NT2/D1 (cell line): ENCODE measurements at regions not wholly inside any gene's neighbourhood (a gene's known extent, or its start where the extent isn't known, plus 50 kb on each side); places are given as distances from the start of the nearest gene placed in this dataset.
"Not testable (repeated sequence)": the region's sequence is repeated elsewhere in the genome, so short reads cannot be mapped to it uniquely, and the experiment has no call there.

Source experiments
- DNase-seq: peaks from one replicate; pipeline ENCODE4 v3.0.0-alpha.2; 2011; ENCODE audit warnings: low read depth, low spot score
- H3K27me3 ChIP-seq: 2 replicates; pipeline ENCODE4 v1.6.0; 2011; ENCODE audit warnings: mild to moderate bottlenecking; ENCODE audit not compliant: insufficient read length, insufficient read depth
- H3K36me3 ChIP-seq: 2 replicates; pipeline ENCODE4 v1.6.1; 2011; ENCODE audit warnings: mild to moderate bottlenecking, low read length, mixed read lengths; ENCODE audit not compliant: insufficient read depth, insufficient read length
- H3K4me1 ChIP-seq: 2 replicates; pipeline ENCODE4 v1.5.1; 2011; ENCODE audit not compliant: insufficient read depth, insufficient read length
- H3K4me3 ChIP-seq: 2 replicates; pipeline ENCODE4 v1.5.1; 2011; ENCODE audit warnings: low read depth; ENCODE audit not compliant: insufficient read length
- H3K9ac ChIP-seq: 2 replicates; pipeline ENCODE4 v1.6.0; 2011; ENCODE audit warnings: low read depth; ENCODE audit not compliant: insufficient read length
- H3K9me3 ChIP-seq: 2 replicates; pipeline ENCODE4 v1.5.1; 2011; ENCODE audit warnings: mild to moderate bottlenecking, low read length; ENCODE audit not compliant: insufficient read depth
- SUZ12 ChIP-seq: IDR thresholded peaks from 2 replicates; pipeline ENCODE4 v1.6.1; 2011; ENCODE audit not compliant: insufficient read length, insufficient read depth; ENCODE audit errors: extremely low read depth
- YY1 ChIP-seq: IDR thresholded peaks from 2 replicates; pipeline ENCODE4 v1.6.1; 2011; ENCODE audit not compliant: insufficient read length, insufficient read depth
- ZNF274 ChIP-seq: IDR thresholded peaks from 2 replicates; pipeline ENCODE4 v1.6.1; 2011; ENCODE audit warnings: mild to moderate bottlenecking, low read depth, low read length

- H3K4me1 ChIP-seq = peaks cover 4% of the 10 kb centered on the region
- no peak for DNase-seq
- no peaks in the 10 kb centered on the region for H3K36me3 ChIP-seq
- 0 out of 2 replicates have a peak, but pooled peaks cover 3% of the 10 kb centered on the region for H3K9me3 ChIP-seq
- TF ChIP-seq ZNF274 (no peak), SUZ12 (no peak), YY1 (no peak)
- H3K27me3 ChIP-seq = no peaks in the 10 kb centered on the region
- no peak overlapping the region for H3K9ac ChIP-seq
- H3K4me3 ChIP-seq = no peak overlapping the region
These were observed 130.0 kb downstream of the ASB7 start for GRCh38 chr15:100732211-100733055.

DNA sequence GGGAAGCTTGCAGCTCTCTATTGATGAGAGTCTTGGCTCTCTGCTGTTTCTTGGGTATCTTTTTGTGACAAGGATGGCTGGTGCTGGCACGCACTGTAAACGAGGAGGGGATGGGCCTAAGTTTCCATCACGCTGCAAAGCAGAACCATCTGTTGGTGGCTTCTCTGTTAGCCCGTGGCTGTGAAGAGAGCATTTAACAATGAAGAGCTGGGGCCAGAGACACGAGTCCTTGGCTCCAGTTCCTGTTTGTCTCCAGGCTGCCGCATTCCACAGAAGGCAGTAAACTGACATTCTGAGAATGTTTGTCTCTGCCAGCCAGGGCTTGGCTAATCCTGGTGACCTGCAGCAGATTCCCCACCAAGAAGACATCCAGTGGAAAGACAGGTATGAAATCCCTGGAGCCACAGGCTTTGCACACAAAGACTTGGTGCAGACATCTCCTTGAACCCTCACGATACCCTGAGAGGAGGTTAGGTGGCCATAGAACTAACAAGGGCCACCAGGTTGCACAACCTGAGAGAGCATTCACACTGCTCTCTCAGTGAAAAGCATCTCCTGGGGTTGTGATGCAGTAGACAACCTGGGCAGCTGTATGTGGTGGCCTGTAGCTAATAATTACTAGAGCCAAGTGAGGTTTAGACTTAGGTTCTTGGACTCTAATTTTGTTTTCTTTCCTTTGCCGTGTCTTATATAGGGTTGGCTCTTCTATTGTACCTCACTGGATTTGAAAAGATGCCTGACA, 130.9 kb downstream of the ASB7 start:
- DNase-seq = no peak
- no peaks in the 10 kb centered on the region for H3K27me3 ChIP-seq
- no peak overlapping the region for H3K4me3 ChIP-seq
- no peak for TF ChIP-seq ZNF274
- TF ChIP-seq YY1 = no peak
- TF ChIP-seq SUZ12 = no peak
- no peaks in the 10 kb centered on the region for H3K36me3 ChIP-seq
- H3K9me3 ChIP-seq = 0 out of 2 replicates have a peak, but pooled peaks cover 3% of the 10 kb centered on the region
- peaks cover 4% of the 10 kb centered on the region for H3K4me1 ChIP-seq
- no peak overlapping the region for H3K9ac ChIP-seq

- not testable (repeated sequence) for H3K4me3 ChIP-seq, H3K27me3 ChIP-seq, DNase-seq, H3K9ac ChIP-seq, H3K36me3 ChIP-seq, H3K4me1 ChIP-seq, H3K9me3 ChIP-seq
These were observed 131.4 kb downstream of the ASB7 start for GRCh38 chr15:100733843-100734185.

- no peaks in the 10 kb centered on the region for H3K36me3 ChIP-seq
- DNase-seq = no peak
- no peak overlapping the region for H3K4me3 ChIP-seq
- 0 out of 2 replicates have a peak, but pooled peaks cover 3% of the 10 kb centered on the region for H3K9me3 ChIP-seq
- no peaks in the 10 kb centered on the region for H3K27me3 ChIP-seq
- no peaks in the 10 kb centered on the region for H3K4me1 ChIP-seq
- TF ChIP-seq YY1 = no peak
- TF ChIP-seq ZNF274 = no peak
- no peak for TF ChIP-seq SUZ12
- no peak overlapping the region for H3K9ac ChIP-seq
These were observed 132.2 kb downstream of the ASB7 start for GRCh38 chr15:100734586-100734985.

DNA sequence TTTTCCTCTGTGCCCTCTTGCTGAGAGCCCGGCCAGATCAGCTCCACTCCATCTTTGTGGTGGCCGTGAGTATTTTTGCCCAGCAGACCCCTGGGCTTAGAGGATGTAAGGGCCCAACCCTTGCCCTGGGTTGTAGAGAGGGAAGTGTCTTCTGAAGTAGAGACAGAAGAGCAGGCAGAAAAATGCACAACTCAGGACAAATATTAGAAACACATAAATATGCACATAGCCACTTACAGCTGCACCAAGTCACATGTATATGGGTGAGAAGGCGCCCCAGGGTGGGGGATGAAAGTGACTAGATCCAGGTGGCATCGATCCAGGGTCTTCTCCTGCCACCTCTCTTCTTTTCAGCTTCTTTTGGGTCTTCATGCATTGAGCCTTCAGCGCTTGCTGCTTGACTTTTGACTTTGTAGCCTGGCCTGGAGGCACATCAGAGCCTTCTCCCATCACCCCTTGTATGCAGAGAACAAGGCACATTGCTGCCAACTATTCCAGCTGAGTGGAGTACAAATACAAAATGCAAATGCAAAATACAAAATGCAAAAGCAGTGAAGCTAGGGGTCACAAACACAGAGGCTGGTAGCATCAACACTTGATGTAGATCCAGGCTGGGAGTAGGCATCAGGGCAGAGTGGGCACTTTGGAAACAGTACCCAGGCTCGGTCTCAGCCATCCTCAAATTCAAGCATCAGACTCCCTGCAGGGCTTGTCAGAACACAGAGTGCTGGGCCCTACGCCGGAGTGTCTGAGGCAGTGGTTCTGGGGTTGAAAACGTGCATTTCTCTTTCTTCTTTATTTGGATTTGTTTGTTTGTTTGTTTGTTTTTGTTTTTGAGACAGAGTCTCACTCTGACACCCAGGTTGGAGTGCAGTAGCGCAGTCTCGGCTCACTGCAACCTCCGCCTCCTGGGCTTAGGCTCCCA, 133.0 kb downstream of the ASB7 start:
- Histone ChIP-seq H3K9ac (no peak overlapping the region), H3K4me3 (no peak overlapping the region), H3K36me3 (no peaks in the 10 kb centered on the region), H3K9me3 (0 out of 2 replicates have a peak, but pooled peaks cover 3% of the 10 kb centered on the region), H3K27me3 (no peaks in the 10 kb centered on the region), H3K4me1 (no peaks in the 10 kb centered on the region)
- DNase-seq = no peak
- TF ChIP-seq ZNF274 (no peak), YY1 (no peak), SUZ12 (no peak)

DNA sequence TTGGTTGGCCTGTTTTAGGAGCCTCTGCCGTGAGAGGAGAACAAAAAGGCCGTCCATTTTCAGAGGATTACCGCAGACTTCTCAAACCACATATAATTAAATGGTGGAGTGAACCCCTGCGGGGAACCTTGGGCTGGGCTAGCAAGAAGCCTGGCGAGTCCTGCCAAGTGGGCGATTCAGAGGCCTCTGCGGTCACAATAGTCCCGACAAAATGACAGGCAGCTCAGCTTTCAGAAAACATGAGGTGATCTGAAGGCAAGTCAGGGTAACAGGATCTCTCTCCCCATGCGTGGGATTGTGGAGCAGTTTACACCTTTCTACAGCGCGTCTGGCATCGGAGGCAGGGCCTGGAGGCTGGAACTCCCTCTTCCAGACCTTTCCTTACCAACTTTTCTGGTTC, 134.8 kb downstream of the ASB7 start:
- TF ChIP-seq ZNF274 (no peak), YY1 (no peak), SUZ12 (no peak)
- 0 out of 2 replicates have a peak, but pooled peaks cover 3% of the 10 kb centered on the region for H3K9me3 ChIP-seq
- H3K4me3 ChIP-seq = no peak overlapping the region
- H3K4me1 ChIP-seq = no peaks in the 10 kb centered on the region
- no peak overlapping the region for H3K9ac ChIP-seq
- H3K36me3 ChIP-seq = no peaks in the 10 kb centered on the region
- no peaks in the 10 kb centered on the region for H3K27me3 ChIP-seq
- no peak for DNase-seq
